Left renal pelvis (tissue), 4 donors: ENCODE measurements at regions not wholly inside any gene's neighbourhood (a gene's known extent, or its start where the extent isn't known, plus 50 kb on each side); places are given as distances from the start of the nearest gene placed in this dataset.
"Not testable (repeated sequence)": the region's sequence is repeated elsewhere in the genome, so short reads cannot be mapped to it uniquely, and the experiment has no call there.

Experiments
- DNase-seq, 4 donors: peaks; one replicate each; pipeline ENCODE4 v3.0.0-alpha.2; 2013; ENCODE audit warnings: low read depth in 4 of 4, low spot score in 3 of 4

DNA sequence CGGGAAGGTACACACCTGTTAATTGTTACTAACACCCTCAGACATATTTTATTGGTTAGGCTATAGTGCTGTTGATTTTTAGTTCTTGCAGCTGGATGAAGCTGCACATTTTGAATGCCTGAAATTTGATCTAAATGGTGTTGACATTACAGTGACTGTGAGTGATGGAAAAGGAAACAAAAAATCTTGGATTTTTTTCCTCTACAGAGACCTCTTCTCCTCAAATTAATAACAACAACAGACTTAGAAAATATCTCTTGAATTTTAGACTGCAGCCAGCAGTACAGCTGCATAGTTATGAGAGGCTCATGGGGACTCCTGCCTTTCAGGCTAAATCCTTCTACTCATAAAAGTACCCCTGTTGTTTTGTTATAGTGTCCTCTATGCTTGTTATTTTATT is 500.5 kb upstream of the SPRY2 start:
- no peak for DNase-seq

DNA sequence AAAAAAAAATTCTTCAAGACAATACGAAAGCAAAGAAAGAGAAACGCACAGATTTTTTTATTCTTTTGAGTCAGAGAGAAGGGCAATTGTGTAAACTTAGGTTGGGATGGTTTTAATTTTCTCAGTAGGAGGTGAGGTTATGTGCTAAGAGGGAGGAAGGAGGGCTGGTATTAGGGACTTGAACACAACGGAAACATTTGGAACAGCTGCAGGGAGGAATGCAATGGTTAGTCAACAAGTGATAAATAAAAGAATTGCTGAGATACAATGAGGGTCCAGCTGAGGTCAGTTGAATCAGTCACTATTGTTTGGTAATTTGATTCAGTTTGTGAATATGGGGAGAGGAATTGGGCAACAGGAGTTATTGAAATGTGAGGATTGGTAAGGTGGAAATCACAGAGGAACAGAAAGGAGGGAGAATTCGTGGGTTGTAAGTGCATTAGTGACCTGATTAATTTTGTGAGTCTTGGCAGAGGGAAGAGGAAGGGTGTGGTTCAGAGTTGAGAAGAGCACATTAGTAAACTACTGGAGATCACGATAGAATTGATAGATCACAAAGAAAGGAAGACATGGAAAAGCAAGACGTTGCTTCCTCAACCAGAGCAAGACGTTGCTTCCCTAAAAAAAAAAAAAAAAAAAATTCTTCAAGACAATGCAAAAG is 499.5 kb upstream of the SPRY2 start:
- DNase-seq, result no peak

- DNase-seq, result no peak
Measured at GRCh38 chr13:80835902-80836301, 495.0 kb upstream of the SPRY2 start.

GRCh38 chr13:80830431-80830830 is 489.5 kb upstream of the SPRY2 start:
- no peak for DNase-seq

DNA sequence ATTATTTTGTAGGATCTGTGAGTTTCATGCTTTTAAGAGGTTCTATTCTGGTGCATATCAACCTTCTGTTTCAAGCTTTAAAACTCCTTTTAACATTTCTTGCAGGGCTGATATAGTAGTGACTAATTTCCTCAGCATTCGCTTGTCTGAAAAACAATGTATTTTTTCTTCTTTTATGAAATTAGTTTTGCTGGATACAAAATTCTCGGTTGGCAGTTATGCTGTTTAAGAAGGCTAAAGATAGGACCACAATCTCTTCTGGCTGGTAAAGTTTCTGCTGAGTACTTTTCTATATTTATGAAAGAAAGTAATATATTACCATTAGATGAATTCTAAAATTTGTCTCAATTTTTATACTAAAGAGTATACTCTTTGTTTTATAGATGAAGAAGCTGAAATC is 487.8 kb upstream of the SPRY2 start:
- no peak for DNase-seq

GRCh38 chr13:80825276-80825675 is 484.4 kb upstream of the SPRY2 start:
- no peak for DNase-seq

- no peak for DNase-seq
Measured at GRCh38 chr13:80824229-80824628, 483.3 kb upstream of the SPRY2 start.

- no peak for DNase-seq
Measured at GRCh38 chr13:80823472-80823871, 482.5 kb upstream of the SPRY2 start.

GRCh38 chr13:80821466-80821865 is 480.5 kb upstream of the SPRY2 start:
- no peak for DNase-seq

- no peak for DNase-seq
Measured at GRCh38 chr13:80817979-80818378, 477.1 kb upstream of the SPRY2 start.

DNA sequence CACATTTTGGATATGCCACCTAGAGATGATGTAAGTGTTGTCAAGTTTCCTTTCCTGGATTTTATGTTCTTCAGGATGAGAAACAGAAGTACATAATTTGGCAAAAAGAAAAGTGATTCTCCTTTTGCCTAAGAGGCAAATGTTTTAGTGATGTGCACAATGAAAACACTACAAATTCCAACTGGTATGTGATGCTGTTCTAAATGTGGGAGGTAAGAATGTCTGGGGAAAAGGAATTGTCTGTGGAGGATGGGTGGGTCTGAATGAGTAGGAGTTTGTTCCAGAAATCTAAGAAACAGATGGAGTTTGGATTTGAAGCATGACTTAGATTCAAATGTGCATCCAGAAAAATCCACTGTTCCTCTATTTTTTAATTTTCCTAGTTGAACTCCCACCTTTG is 473.6 kb upstream of the SPRY2 start:
- DNase-seq, result no peak

GRCh38 chr13:80810294-80810693 is 469.4 kb upstream of the SPRY2 start:
- DNase-seq, result not testable (repeated sequence)

DNA sequence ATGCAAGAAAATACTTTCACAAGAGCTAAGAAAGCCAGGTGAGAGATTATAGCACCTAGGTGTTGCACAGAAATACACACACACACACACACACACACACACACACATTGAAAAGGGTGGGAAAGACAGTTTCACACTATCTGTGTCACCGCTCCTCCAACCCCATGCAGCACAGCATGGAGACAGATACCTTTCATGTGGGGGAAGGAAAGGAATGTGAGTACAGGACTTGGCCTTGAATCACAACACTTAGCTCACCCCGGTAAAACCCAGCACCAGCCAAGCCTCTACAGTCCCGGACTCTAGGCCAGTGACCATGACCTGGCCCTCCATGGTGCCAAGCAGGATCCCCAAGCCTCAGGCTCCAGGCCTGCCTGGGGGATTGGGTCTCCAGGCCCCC is 462.0 kb upstream of the SPRY2 start:
- DNase-seq, result no peak

DNA sequence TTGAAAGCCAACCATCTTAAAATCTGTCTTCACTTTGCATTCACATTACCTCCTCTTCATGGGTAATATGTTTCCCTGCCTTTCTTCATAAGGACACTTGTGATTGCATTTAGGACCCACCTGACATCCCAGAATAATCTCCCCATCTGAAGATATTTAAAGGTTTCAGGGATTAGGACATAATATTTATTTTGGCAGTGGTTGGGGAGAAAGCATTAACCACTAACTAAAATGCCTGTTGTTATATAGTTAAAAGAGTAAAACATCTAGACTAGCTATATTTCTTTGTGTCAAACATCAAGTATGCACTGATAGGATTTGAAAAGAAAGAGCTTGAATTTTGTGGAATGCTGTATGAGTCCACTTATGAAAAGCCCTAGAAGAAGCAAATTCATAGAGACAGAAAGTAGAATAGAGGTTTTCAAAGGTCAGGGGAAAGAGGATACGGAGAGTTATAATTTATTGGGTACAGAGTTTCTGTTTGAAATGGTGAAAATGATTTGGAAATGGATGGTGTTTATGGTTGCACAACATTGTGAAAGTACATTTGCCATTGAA is 457.7 kb upstream of the SPRY2 start:
- DNase-seq, result no peak

- DNase-seq, result no peak
Measured at GRCh38 chr13:80787604-80788003, 446.7 kb upstream of the SPRY2 start.

DNA sequence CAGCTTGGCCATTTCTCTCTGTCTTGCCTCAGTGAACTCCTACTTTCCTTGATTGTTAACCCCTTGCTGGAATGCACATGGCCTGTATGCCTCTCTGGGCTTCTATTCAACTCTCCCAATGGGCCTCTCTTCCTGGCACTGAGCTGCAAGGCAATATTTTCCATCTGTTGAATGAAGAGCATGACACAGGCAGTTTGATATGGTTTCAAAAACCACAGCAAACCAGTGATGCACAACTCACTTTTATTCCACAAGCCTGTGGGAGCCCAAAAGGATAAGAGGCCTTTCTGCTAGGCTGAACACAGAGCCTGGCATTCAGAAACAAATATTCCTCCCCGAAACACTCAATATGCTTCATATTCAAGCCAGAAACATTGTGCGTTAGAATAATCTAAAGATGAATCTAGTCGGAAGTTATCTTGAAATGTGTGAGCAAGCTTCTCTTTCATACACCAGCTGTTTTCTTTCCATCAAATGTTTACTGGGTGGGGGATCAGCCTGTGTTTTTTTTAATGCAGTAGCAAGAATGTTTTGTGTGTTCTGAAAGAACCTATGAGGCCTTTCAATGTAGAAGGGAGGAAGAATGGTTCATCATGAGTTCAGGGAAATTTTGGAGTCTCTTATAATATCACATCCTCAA is 443.1 kb upstream of the SPRY2 start:
- DNase-seq, result peak in 1 of 4 donors; percentile 57

DNA sequence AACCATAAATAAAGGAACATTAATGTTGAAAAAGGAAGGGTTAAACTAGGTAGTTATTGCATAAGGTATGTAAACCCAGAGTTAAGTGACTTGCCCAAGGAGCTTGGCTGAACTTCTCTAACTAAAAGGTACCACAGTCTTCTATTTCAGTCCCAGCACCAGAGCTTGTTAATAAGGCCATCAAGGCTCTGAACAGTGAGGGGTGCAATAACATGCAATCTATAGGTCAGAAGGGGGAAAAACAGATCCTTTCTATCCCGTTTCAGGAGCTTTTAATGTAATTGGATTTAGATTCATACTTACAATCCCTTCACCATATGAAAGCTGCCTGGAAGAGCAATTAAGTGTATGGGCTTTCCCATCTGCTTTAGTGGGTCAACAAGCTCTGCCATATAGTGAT is 441.5 kb upstream of the SPRY2 start:
- no peak for DNase-seq

GRCh38 chr13:80778297-80778696 is 437.4 kb upstream of the SPRY2 start:
- no peak for DNase-seq

GRCh38 chr13:80757694-80758093 is 416.8 kb upstream of the SPRY2 start:
- DNase-seq, result no peak

GRCh38 chr13:80755910-80756309 is 415.0 kb upstream of the SPRY2 start:
- DNase-seq, result no peak

DNA sequence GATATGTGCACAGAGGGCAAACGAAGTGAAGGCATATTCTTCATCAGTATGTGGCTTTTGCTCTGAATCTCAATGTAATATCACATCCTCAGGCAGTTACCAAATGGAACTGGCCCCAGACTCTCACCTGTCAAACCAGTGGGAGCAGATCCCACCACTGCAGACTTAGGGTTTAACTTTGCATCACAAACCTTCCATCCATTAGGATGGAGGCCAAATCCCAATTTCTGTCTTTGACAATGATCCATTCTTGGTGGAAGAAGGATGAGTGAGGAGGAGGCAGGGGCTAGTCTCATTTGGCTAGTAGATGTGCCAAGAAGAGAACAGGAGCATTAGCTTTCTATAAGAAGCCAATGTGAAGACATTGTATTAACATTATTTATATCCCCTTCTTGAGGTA is 413.5 kb upstream of the SPRY2 start:
- DNase-seq, result no peak

DNA sequence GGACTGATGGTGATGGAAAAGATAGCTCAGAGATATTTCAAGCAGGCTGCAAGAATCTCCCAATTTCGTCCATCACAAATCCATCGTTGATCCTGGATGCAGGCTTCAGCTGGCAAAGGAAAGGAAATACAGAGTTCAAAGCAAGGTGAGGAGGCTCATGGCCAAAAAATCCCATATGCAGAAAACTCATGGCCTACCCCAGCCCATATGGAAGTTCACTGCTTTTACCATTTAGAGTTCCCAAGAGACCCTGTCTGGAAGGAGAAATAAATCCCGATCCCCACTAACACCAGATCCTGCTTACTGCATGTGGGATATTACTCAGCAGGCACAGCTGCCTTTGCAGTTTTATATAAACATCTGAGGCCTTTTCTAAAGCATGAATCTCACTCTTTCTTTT is 412.9 kb upstream of the SPRY2 start:
- DNase-seq, result no peak
